GM10266 (cell line): ENCODE measurements at regions not wholly inside any gene's neighbourhood (a gene's known extent, or its start where the extent isn't known, plus 50 kb on each side); places are given as distances from the start of the nearest gene placed in this dataset.
"Not testable (repeated sequence)": the region's sequence is repeated elsewhere in the genome, so short reads cannot be mapped to it uniquely, and the experiment has no call there.

Experiments
- DNase-seq: peaks from one replicate; pipeline ENCODE4 v3.0.0; 2012; ENCODE audit errors: extremely low spot score
- TF ChIP-seq, protein P1 (sequence below): IDR thresholded peaks from 2 replicates; pipeline ENCODE4 v1.5.1; 2012; ENCODE audit warnings: mild to moderate bottlenecking, low read depth; ENCODE audit not compliant: control insufficient read depth, insufficient read depth; ENCODE audit errors: missing control alignments

DNA sequence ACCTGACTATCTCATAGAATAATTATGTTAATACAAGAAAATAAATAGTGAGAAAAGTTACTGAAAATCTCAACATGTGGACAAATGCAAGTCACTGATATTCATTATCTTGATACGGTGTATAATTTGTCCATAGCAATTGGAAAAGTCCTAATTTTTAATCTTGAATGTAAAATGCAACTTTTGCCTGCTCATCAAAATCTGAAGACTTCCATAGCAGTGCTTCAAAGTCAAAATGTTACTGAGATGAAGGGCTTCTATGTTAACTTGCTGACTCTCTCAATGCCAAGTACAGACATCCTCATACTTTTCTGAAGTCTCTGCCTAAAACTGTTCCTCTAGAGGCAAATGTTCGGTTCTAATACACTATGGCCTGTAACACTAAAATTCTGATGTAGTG is 1300.1 kb upstream of the EPHA6 start:
- TF ChIP-seq, protein P1, sequence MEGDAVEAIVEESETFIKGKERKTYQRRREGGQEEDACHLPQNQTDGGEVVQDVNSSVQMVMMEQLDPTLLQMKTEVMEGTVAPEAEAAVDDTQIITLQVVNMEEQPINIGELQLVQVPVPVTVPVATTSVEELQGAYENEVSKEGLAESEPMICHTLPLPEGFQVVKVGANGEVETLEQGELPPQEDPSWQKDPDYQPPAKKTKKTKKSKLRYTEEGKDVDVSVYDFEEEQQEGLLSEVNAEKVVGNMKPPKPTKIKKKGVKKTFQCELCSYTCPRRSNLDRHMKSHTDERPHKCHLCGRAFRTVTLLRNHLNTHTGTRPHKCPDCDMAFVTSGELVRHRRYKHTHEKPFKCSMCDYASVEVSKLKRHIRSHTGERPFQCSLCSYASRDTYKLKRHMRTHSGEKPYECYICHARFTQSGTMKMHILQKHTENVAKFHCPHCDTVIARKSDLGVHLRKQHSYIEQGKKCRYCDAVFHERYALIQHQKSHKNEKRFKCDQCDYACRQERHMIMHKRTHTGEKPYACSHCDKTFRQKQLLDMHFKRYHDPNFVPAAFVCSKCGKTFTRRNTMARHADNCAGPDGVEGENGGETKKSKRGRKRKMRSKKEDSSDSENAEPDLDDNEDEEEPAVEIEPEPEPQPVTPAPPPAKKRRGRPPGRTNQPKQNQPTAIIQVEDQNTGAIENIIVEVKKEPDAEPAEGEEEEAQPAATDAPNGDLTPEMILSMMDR = no peak
- no peak for DNase-seq

GRCh38 chr3:95521396-95521795 is 1293.0 kb upstream of the EPHA6 start:
- DNase-seq = no peak
- TF ChIP-seq, protein P1 = no peak

DNA sequence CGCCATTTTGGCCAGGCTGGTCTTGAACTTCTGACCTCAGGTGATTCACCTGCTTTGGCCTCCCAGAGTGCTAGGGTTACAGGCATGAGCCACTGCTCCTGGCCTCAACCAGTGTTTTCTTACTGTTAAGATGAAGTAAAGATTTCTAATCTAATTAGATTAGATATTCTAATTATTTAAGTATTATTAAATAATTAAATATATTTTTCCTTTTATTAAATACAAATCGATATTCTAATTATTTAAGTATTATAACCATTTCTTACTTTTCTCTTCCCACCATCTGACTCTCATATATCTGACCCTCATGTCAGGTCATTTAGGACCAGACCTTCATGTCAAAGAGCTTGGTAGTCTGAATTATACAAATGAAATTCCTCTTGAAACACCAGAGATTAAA is 1291.9 kb upstream of the EPHA6 start:
- TF ChIP-seq, protein P1 = no peak

GRCh38 chr3:95539950-95540483 is 1274.4 kb upstream of the EPHA6 start:
- TF ChIP-seq, protein P1 = no peak
- no peak for DNase-seq

More for the DNA sequence above, 1291.9 kb upstream of the EPHA6 start:
- no peak for DNase-seq

DNA sequence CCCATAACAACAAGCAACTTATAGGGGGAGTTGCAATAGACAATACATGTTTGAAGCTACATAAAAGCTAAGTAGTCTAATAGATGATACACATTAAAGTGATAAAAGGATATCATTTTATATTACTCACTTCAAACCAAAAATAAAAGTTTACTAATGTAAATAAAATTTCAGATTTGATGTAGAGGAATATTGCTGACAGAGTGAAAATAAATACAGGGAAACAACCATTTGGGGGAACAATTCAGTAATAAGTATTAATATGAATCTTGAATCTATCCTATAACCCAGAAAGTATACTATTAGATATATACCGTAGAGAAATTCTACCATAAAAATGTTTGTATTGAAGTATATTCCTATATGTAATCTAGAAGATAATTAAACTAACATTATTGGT is 1248.9 kb upstream of the EPHA6 start:
- TF ChIP-seq, protein P1 = no peak

GRCh38 chr3:95567346-95567745 is 1247.0 kb upstream of the EPHA6 start:
- TF ChIP-seq, protein P1 = no peak
- no peak for DNase-seq

More for the DNA sequence above, 1248.9 kb upstream of the EPHA6 start:
- no peak for DNase-seq

DNA sequence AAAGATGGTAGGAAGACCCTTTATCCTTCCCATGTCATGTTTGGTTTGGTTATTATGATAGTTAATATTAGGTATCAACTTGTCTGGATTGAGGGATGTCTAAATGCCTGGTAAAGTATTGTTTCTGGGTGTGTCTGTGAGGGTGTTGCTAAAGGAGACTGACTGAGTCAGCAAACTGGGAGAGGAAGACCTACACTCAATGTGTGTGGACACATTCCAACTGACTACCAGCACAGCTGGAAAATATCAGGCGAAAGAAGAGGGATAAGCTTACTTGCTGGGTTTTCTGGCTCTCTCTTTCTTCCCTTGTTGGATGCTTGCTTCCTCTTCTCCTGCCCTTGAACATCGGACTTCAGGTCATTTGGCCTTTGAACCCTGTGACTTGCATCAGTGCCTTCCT is 1227.6 kb upstream of the EPHA6 start:
- no peak for DNase-seq
- TF ChIP-seq, protein P1 = no peak

DNA sequence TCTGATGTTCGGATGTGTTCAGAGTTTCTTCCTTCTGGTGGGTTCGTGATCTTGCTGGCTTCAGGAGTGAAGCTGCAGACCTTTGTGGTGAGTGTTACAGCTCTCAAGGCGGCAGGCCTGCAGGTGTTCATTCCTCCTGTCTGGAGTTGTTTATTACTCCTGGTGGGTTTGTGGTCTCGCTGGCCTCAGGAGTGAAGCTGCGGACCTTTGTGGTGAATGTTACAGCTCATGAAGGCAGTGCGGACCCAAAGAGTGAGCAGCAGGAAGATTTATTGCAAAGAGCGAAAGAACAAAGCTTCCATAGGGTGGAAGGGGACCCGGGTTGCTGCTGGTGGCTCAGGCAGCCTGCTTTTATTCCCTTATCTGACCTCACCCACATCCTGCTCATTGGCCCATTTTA is 1226.8 kb upstream of the EPHA6 start:
- not testable (repeated sequence) for DNase-seq
